HG03025 (cell line): ENCODE measurements at regions not wholly inside any gene's neighbourhood (a gene's known extent, or its start where the extent isn't known, plus 50 kb on each side); places are given as distances from the start of the nearest gene placed in this dataset.

Source experiments
- ATAC-seq: cut with Tn5 transposase; IDR thresholded peaks from one replicate; pipeline ENCODE4 v1.9.1; 2021; ENCODE audit warnings: mild to moderate bottlenecking, moderate library complexity; ENCODE audit not compliant: unreplicated experiment, low FRiP score

DNA sequence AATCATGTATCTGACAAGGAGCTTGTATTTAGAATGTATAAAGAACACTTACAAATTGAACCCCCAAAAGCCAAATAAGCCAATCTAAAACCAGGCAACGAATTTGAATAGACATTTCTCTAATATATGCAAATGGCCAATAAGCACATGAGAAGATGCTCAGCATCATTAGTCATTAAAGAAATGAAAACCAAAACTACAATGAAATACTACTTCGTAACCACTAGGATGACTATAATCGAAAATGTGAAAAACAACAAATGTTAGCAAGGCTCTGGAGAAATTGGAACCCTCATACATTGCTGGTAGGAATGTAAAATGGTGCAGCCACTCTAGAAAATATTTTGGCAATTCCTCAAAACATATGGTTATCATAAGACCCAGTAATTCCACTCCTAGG, 105.8 kb upstream of the TOP1 start:
- no peak for ATAC-seq

DNA sequence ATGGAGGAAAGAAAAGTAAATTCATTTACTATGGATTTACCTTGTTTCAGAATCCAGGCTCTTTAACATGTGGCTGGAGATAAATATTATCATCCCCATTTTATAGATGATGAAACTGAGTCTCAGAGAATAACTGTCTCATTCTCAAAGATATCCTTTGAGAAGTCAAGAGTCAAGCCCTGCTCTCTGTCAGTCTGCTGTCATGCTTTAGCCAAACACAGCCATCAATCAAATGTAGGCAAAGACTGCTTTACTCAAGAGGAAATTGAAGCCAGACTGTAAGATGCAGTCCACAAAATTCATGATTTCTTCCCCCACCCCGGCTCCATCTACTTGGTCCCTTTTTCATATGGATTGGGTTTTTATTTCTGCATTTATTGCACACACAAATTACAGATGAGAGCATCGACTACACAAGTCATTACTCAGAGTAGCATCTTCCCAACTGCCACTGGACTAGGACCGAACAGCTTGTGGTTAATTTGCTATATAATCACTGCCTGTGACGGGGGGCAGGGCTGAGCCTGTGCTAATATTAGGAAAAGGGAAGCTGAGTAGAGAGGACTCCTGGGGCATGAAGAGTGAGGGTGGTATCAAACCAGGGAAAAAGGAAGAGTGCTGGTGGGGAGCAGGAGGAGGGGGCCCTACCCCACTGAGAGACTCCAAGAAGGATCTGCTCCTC, 102.7 kb upstream of the TOP1 start:
- no peak for ATAC-seq

DNA sequence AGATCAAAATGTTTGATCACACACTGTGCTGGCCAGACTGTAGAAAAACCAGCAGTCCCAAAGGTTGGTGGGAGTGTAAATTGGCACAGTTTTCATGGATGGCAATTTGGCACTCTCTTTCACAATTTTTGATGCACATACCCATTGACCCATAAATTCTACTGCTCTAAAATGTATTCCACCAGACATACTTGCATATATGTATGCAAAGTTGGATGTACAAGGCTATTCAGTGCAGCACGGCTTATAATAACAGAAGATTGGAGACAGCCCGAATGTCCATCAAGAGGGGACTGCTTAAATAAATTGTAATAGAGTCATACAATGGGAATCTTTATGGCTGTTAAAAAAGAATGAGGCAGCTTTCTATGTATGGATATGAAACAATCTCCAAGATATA, 101.7 kb upstream of the TOP1 start:
- ATAC-seq = no peak

DNA sequence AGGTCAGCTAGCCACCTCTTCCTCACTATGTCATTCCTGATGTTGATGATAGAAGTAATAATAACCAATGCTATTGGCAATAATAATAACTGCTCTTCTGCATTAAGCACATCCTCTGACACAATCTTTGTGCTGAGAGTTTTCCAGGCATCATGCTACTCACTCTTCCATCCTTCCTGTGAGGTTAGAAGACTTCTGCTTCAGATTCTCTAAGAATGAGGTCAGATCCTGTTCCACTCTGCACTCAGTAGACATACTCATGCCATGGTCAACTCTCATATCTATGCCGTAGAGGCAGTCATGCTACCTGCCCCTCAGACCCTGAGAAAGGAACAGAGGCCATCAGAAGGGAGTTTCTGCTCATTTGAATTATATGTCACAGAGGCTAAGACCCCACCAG, 98.1 kb upstream of the TOP1 start:
- ATAC-seq = no peak

DNA sequence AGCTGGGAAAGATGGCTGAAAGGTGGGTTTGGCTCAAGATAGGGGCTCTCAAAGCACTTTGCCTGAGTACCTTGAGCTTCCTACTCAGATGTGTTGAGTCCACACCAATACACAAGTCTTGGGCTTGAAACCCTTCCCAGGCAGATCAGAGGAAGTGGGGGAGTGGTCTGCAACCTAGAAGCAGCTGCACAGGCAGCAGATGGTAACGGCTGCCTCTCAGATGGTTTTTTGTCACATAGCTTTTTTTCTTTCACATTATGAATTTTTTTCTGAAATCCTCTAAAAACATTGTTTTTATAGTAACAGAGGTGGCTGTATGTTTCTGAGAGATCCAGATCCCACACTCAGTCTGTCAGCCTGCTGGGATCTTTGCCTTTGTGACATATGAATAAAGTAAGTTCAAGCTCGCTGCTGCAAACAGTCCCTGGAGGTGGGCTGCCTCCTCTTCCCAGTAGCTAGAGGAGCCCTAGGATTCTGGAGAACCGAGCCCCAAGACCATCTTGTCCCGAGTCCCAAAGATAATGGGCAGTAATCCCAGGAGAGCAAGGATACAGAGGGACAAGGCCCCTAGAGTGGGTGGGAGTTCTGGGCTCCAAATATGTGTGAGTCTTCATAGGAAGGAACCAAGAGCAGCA, 97.1 kb upstream of the TOP1 start:
- ATAC-seq = no peak

GRCh38 chr20:40932436-40932835, 96.2 kb upstream of the TOP1 start:
- ATAC-seq = no peak

- no peak for ATAC-seq
Measured at GRCh38 chr20:40933758-40934157, 94.9 kb upstream of the TOP1 start.

GRCh38 chr20:40938020-40938419, 90.6 kb upstream of the TOP1 start:
- no peak for ATAC-seq

- ATAC-seq = no peak
Measured at GRCh38 chr20:40939667-40940066, 89.0 kb upstream of the TOP1 start.

DNA sequence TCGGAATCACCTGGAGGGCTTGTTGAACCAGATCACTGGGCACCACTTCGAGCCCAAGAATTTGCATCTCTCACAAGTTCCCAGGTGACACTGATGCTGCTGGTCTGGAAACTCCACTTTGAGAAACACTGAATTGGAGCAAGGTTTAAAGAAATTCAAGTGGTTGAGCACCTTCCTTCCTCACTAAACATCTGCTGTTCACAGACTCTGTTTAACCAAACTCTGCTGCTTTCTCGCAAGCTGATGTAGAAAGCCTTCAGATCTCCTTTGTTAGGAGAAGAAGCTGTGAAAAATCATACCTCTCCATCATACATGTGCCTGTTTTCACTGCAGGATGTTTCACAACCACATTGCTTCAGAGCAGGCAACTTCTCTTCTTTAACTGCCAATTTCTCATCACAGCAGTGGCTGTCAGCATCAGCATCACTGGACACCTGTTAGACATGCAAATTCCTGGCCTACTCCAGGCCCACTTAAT, 87.5 kb upstream of the TOP1 start:
- no peak for ATAC-seq

DNA sequence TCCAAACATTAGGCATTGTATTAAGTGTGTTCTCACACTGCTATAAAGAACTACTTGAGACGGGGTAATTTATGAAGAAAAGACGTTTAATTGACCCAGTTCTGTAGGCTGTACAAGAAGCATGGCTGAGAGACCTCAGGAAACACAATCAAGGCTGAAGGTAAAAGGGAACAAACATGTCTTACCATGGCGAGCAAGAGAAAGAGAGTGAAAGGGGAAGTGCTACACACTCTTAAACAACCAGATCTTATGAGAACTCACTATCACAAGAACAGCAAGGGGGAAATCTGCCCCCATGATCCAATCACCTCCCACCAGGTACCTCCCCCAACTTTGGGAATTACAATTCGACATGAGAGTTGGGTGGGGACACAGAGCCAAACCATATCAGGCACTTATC, 86.6 kb upstream of the TOP1 start:
- no peak for ATAC-seq

DNA sequence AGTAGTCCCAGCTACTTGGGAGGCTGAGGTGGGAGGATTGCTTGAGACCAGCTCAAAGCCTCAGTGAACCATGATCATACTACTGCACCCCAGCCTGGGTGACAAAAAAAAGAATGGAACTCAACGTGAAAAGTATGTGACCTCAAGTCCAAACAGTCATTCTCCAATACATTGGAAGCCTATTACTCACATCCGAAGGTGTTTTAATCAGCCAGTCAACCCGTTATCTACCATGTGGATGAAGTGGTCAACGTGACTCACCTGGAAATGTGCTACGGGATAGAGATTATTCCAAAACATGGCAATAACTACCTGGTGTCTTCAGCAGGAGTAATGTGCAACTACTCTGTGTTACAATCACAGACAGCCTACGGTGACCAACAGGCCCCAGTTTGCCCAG, 85.8 kb upstream of the TOP1 start:
- no peak for ATAC-seq

DNA sequence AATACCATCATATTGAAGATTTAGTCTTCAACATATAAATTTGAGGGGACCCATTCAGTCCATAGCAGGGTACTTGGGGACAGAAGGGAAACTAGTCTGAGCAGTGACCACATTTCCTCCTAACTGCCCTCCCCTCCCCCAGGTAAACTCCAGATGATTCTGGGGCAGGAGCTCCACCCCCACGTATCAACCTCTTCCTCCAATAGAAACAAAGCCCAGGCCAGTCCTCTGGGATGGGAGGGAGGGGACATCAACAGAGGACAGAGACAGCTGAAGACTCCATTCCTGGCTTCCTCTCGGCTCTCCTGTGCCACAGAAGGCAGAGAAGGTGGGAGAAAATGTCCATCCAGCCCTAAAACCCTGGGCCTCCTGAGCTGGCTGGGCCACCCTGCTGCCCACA, 85.0 kb upstream of the TOP1 start:
- no peak for ATAC-seq

DNA sequence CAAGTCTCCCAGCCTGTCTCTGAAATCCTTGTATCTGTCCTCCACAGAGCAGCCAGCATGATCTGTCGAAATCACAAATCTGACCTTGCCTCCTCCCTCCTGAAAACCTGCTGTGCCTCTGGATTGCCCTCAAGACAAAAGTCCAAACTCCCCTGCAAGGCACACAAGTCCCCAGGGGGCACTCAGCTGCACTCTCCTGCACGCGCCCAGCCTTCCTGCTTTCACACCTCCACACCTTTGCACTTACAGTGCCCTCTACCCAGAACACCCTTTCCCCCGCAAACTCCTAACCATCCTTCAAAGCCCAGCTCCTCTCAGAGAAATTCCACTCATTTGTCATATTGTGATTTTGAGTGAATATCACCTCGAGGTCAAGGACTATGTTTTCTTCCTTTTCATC, 83.4 kb upstream of the TOP1 start:
- no peak for ATAC-seq

DNA sequence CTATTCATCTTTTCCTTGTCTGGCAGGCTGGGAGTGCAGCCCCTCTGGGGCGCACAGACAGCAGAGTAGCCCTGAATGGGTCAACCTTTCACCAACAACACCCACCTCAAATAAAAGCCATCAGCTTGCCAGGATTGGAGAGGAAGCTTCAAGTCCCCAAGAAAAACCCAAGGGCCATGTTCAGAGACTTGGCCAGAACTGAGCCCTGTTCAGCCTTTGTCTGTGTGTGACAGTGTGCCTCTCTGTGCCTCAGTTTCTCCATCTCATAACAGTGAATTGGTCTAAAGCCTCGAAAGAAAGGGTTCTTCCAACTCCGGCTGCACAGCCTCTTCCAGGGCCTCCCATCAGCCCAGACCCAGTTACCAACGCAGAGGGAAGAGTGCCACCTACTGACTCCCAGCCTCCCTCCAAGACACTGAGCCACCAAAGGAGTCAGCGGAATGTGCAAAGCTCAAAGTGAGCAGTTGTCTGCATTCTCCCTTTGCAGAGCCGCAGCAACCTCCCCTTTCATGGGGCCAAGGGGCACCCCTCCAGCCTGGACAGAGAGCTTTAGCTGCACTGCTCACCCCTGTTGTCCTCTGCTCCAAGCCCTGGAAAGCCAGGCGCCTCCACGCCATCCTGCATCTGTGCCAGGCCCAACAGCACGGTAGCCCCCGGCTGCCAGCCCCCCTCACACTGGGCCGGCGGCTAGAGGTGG, 82.7 kb upstream of the TOP1 start:
- ATAC-seq = no peak

DNA sequence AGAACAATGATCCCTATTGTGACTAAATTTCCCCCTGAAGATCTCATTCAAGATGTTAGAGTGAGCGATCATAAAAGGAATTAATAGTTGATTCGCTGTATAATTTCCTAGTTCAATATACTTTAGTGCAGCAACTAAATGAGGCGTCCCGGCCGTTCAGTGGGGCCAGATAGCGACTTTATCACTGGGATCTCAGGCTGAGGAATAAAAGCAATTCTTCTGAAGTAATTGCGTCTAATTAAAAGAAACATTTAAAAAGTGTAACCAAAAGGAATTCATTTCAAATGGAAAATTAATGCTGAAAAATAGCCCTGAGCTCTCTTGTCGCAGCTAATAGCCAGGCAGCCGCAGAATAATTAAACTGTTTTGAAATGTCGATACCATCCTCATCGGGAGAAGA, 82.2 kb upstream of the TOP1 start:
- ATAC-seq = no peak

- ATAC-seq = no peak
Measured at GRCh38 chr20:40948465-40949267, 80.0 kb upstream of the TOP1 start.

- ATAC-seq = no peak
Measured at GRCh38 chr20:40949346-40949745, 79.3 kb upstream of the TOP1 start.

DNA sequence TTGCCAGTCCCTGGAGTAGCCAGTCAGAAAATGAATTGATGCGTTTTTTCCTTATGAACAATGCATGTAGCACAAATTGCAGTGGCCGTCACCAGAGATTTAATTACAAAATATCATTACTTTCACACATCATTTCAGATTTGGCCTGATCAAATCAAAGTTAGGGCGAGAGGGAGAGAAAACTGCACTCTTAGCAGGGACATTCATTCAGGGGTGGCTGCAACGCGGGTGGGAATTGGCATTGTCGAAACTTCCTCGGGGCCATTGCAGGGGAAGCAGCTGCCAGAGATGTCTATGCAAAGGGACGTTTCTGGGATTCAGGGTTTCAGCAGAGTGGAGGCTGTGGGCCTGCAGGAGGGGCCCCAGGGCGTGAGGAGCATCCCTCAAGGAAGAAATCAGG, 76.5 kb upstream of the TOP1 start:
- ATAC-seq = no peak

DNA sequence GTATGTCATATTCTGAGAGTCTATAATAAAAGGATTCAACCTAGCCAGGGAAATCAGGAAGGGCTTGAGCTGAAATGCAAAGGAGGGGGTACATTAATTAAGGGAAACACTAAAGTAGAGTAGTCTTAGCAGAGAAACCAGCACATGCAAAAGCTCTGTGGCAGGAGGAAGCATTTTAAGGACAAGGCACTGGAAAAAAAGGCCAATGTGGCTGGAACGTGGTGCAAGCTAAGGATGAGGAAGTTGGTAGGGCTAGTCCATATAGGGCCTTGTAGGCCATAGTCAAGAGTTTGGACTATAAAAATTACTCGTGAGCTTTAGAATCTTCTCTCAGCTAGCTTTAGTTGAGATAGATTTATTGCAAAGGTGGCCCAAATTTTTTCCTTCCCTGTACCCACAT, 75.2 kb upstream of the TOP1 start:
- ATAC-seq = no peak

DNA sequence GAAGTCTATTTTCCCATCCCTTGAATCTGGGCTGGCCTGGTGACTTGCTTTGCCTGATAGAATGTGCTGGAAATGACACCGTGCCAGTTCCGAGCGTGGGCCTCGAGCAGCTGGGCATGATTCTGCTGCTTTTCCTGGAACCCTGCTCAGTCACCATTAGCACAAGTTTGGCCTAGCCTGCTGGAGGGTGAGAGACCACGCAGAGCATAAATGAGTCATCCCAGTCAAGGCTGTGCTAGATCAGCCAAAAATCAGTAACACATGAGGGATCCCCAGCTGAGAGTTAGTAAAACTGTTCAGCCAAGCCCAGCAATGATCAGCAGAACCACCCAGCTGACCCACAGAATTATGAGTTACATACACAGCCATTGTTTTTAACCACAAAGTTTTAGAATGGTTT, 74.8 kb upstream of the TOP1 start:
- ATAC-seq = no peak
